CD14-positive monocyte (primary cell): ENCODE measurements at regions not wholly inside any gene's neighbourhood (a gene's known extent, or its start where the extent isn't known, plus 50 kb on each side); places are given as distances from the start of the nearest gene placed in this dataset.

Experiments used
- DNase-seq, 3 donors: peaks; one replicate each; pipeline ENCODE4 v3.0.0-alpha.2; 2011 to 2022
- H2AFZ ChIP-seq: 2 replicates; pipeline ENCODE4 v1.6.0; 2012; ENCODE audit warnings: mild to moderate bottlenecking, low read depth, low read length, inconsistent platforms; ENCODE audit not compliant: insufficient read depth, poor library complexity, severe bottlenecking
- H3K27ac ChIP-seq, 2 donors: 1 replicate in 1 of 2; 2 replicates in 1 of 2; pipeline ENCODE4 v1.5.1; 2012 to 2013; ENCODE audit warnings: low read length in 2 of 2, control low read depth in 1 of 2, inconsistent platforms in 1 of 2, low read depth in 1 of 2, mild to moderate bottlenecking in 1 of 2
- H3K27me3 ChIP-seq, 2 donors: one replicate each; pipeline versions ENCODE4 v1.6.0 to v1.6.1; 2011 to 2013; ENCODE audit warnings: low read length in 2 of 2; ENCODE audit not compliant: control insufficient read depth in 2 of 2, insufficient read depth in 2 of 2
- H3K36me3 ChIP-seq, 2 donors: replicated peaks in 1 of 2; 1 replicate in 1 of 2; 2 replicates in 1 of 2; pipeline versions ENCODE4 v1.5.1 to v1.6.1; 2012 to 2013; ENCODE audit warnings: low read length in 2 of 2, control low read depth in 1 of 2, inconsistent platforms in 1 of 2, mild to moderate bottlenecking in 1 of 2; ENCODE audit not compliant: insufficient read depth in 2 of 2, control insufficient read depth in 1 of 2
- H3K4me1 ChIP-seq, 2 donors: 1 replicate in 1 of 2; 2 replicates in 1 of 2; pipeline versions ENCODE4 v1.5.1 to v1.6.1; 2012 to 2013; ENCODE audit warnings: low read length in 2 of 2, control low read depth in 1 of 2, inconsistent platforms in 1 of 2, mild to moderate bottlenecking in 1 of 2, moderate library complexity in 1 of 2; ENCODE audit not compliant: insufficient read depth in 2 of 2, control insufficient read depth in 1 of 2
- H3K4me2 ChIP-seq: replicated peaks from 2 replicates; pipeline ENCODE3; 2012; ENCODE audit warnings: low read length, moderate library complexity, mild to moderate bottlenecking; ENCODE audit not compliant: poor library complexity, severe bottlenecking; ENCODE audit errors: extremely low read depth
- H3K4me3 ChIP-seq, 3 experiments: fragments of 200-600 bp in 1 of 3; sonication (generic) in 1 of 3; replicated peaks in 1 of 3; 1 replicate in 2 of 3; 2 replicates in 1 of 3; pipeline ENCODE4 v1.5.1; 2011 to 2013; ENCODE audit warnings: low read length in 3 of 3, mild to moderate bottlenecking in 3 of 3, control low read depth in 2 of 3, low read depth in 2 of 3, inconsistent platforms in 1 of 3, moderate library complexity in 1 of 3
- H3K79me2 ChIP-seq: 2 replicates; pipeline ENCODE4 v1.6.0; 2012; ENCODE audit warnings: mild to moderate bottlenecking, control low read depth, inconsistent platforms, low read length, moderate library complexity; ENCODE audit not compliant: insufficient read depth
- H3K9ac ChIP-seq: 2 replicates; pipeline ENCODE4 v1.6.0; 2017; ENCODE audit warnings: low read length, mild to moderate bottlenecking; ENCODE audit not compliant: insufficient read depth, poor library complexity, severe bottlenecking
- H3K9me3 ChIP-seq, 2 donors: replicated peaks in 1 of 2; 1 replicate in 1 of 2; 2 replicates in 1 of 2; pipeline versions ENCODE4 v1.5.1 to v1.6.1; 2012 to 2013; ENCODE audit warnings: low read length in 2 of 2, control low read depth in 1 of 2; ENCODE audit not compliant: control insufficient read depth in 1 of 2, insufficient read depth in 1 of 2
- H4K20me1 ChIP-seq: 2 replicates; pipeline ENCODE4 v1.6.0; 2012; ENCODE audit warnings: mild to moderate bottlenecking, low read length, control low read depth, moderate library complexity; ENCODE audit not compliant: insufficient read depth
- H3K27ac Mint-ChIP-seq, 7 donors: one replicate each; pipeline ENCODE4 v1.8.0; 2020; ENCODE audit warnings: mild to moderate bottlenecking in 7 of 7, mixed read lengths in 7 of 7, moderate library complexity in 6 of 7, inconsistent platforms in 2 of 7
- H3K27me3 Mint-ChIP-seq, 3 donors: one replicate each; pipeline ENCODE4 v1.8.0; 2021 to 2022; ENCODE audit warnings: low read depth in 3 of 3, mild to moderate bottlenecking in 3 of 3, mixed read lengths in 3 of 3, moderate library complexity in 3 of 3, inconsistent platforms in 1 of 3
- H3K36me3 Mint-ChIP-seq, 2 donors: one replicate each; pipeline ENCODE4 v1.8.0; 2020; ENCODE audit warnings: mixed read lengths in 2 of 2, inconsistent platforms in 1 of 2, mild to moderate bottlenecking in 1 of 2
- H3K4me1 Mint-ChIP-seq: one replicate; pipeline ENCODE4 v1.8.0; 2020; ENCODE audit warnings: mild to moderate bottlenecking, mixed read lengths
- H3K4me3 Mint-ChIP-seq, 2 donors: one replicate each; pipeline ENCODE4 v1.8.0; 2020; ENCODE audit warnings: mild to moderate bottlenecking in 2 of 2, mixed read lengths in 2 of 2, moderate library complexity in 1 of 2
- H3K9me3 Mint-ChIP-seq, 7 donors: one replicate each; pipeline ENCODE4 v1.8.0; 2020 to 2022; ENCODE audit warnings: mixed read lengths in 7 of 7, mild to moderate bottlenecking in 6 of 7, moderate library complexity in 6 of 7, inconsistent platforms in 2 of 7
- WGBS: methylation state at CpG from one replicate; pipeline ENCODE4 v1.1.5; 2013; ENCODE audit warnings: missing lambda C conversion rate; ENCODE audit not compliant: insufficient coverage; 5-methylcytosine and 5-hydroxymethylcytosine counted together
- intact Hi-C, 2 donors: fragments of 100-400 bp; cut with micrococcal nuclease; formaldehyde crosslinking; loops; one replicate each; pipeline versions ENCODE4 v1.15.0 to v1.15.1; 2023
- TF ChIP-seq, protein P1 (sequence below): fragments of 200-600 bp; IDR thresholded peaks from one replicate; pipeline ENCODE4 v1.8.0; 2022; ENCODE audit warnings: antibody characterized with exemption, mild to moderate bottlenecking

DNA sequence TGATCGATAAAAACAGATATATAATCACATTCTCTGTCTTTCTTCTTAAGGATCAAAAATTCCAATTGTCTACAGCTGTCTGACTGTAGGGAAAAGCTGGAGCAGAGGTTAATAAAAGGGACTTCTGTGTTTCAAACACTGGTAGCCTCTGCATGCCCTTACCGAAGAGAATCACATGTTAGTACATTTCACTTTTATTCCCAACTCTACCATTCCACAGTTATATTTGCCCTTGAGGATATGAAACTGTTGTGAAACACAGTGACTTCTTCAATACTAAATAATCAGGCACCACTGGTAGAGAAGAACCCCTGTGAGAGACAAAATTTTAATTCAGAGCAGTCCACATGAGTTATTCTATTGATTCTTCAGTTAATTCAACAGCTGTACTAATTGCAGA, 1187.3 kb upstream of the CITED2 start:
- intact Hi-C loops = no loop called here
- Mint-ChIP-seq H3K4me1 (peaks cover 6% of the 10 kb centered on the region), H3K27me3 (no peaks in the 10 kb centered on the region), H3K27ac (no peak overlapping the region), H3K36me3 (no peaks in the 10 kb centered on the region), H3K9me3 (peaks cover 0 to 4% (median 2%) of the 10 kb centered on the region in 7 donors), H3K4me3 (no peak overlapping the region)
- TF ChIP-seq, protein P1, sequence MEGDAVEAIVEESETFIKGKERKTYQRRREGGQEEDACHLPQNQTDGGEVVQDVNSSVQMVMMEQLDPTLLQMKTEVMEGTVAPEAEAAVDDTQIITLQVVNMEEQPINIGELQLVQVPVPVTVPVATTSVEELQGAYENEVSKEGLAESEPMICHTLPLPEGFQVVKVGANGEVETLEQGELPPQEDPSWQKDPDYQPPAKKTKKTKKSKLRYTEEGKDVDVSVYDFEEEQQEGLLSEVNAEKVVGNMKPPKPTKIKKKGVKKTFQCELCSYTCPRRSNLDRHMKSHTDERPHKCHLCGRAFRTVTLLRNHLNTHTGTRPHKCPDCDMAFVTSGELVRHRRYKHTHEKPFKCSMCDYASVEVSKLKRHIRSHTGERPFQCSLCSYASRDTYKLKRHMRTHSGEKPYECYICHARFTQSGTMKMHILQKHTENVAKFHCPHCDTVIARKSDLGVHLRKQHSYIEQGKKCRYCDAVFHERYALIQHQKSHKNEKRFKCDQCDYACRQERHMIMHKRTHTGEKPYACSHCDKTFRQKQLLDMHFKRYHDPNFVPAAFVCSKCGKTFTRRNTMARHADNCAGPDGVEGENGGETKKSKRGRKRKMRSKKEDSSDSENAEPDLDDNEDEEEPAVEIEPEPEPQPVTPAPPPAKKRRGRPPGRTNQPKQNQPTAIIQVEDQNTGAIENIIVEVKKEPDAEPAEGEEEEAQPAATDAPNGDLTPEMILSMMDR = no peak
- Histone ChIP-seq H3K27me3 (no peaks in the 10 kb centered on the region), H3K9ac (no peak overlapping the region), H3K9me3 (no peaks in the 10 kb centered on the region), H4K20me1 (no peaks in the 10 kb centered on the region), H3K4me1 (no peaks in the 10 kb centered on the region), H3K79me2 (no peaks in the 10 kb centered on the region), H3K27ac (no peak overlapping the region), H3K4me3 (no peak overlapping the region), H2AFZ (no peak overlapping the region), H3K4me2 (no peak overlapping the region), H3K36me3 (no peaks in the 10 kb centered on the region)
- DNase-seq = no peak
- WGBS = no CpG with 5 or more reads among the region's 2 CpGs

DNA sequence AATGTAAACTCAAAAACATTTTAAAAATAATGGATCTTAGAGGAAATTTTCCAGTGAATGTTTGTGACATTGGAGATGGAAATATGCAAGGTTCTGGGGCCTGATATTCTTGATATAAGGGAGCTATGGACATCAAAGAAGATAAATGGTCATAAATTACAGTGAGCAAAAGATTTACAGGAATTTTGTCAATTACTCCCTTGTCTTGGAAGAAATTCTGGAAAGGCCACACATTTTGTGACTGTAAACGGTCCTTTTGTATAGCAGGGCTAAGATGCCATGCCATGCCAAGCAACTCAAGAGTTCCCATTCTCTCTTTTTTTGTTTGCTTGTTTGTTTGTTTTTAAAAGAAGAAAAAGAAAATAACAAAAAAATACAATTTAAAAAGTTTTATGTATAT, 1186.2 kb upstream of the CITED2 start:
- H3K4me2 ChIP-seq = no peak overlapping the region
- no peak overlapping the region for H3K4me3 ChIP-seq
- no peaks in the 10 kb centered on the region for H3K36me3 Mint-ChIP-seq
- H3K27me3 Mint-ChIP-seq = no peaks in the 10 kb centered on the region
- H3K27ac Mint-ChIP-seq = no peak overlapping the region
- TF ChIP-seq, protein P1 = no peak
- WGBS = 100% methylated on average over 1 of the region's 1 CpG
- intact Hi-C loops = no loop called here
- H3K27me3 ChIP-seq = no peaks in the 10 kb centered on the region
- no peak overlapping the region for H3K27ac ChIP-seq
- H3K36me3 ChIP-seq = no peaks in the 10 kb centered on the region
- DNase-seq = no peak
- H3K4me1 Mint-ChIP-seq = peaks cover 6% of the 10 kb centered on the region
- no peaks in the 10 kb centered on the region for H3K4me1 ChIP-seq
- H3K79me2 ChIP-seq = no peaks in the 10 kb centered on the region
- no peak overlapping the region for H3K9ac ChIP-seq
- peaks cover 0 to 4% (median 2%) of the 10 kb centered on the region in 7 donors for H3K9me3 Mint-ChIP-seq
- H3K9me3 ChIP-seq = no peaks in the 10 kb centered on the region
- no peak overlapping the region for H2AFZ ChIP-seq
- H3K4me3 Mint-ChIP-seq = no peak overlapping the region
- no peaks in the 10 kb centered on the region for H4K20me1 ChIP-seq
